ENCODE measurements at regions not wholly inside any gene's neighbourhood (a gene's known extent, or its start where the extent isn't known, plus 50 kb on each side); places are given as distances from the start of the nearest gene placed in this dataset.

DNA sequence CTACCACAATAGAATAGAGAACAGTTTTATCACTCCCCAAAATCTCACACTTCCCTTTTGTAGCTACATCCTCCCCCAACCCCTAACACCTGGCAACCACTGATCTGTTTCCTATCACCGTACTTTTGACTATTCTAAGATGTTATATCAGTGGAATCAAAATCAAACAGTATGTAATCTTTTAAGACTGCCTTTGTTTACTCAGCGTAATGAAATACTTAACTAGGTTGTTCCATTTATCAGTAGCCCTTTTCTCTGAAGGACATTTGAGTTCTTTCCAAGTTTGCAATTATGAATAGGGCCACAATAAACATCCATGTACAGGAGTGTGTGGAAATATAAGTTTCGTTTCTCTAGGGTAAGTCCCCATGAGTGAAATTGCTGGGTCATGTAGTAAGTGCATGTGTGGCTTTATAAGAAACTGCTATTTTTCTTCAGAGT, 372.3 kb downstream of the SV2B start:
- DNase-seq, result no peak

DNA sequence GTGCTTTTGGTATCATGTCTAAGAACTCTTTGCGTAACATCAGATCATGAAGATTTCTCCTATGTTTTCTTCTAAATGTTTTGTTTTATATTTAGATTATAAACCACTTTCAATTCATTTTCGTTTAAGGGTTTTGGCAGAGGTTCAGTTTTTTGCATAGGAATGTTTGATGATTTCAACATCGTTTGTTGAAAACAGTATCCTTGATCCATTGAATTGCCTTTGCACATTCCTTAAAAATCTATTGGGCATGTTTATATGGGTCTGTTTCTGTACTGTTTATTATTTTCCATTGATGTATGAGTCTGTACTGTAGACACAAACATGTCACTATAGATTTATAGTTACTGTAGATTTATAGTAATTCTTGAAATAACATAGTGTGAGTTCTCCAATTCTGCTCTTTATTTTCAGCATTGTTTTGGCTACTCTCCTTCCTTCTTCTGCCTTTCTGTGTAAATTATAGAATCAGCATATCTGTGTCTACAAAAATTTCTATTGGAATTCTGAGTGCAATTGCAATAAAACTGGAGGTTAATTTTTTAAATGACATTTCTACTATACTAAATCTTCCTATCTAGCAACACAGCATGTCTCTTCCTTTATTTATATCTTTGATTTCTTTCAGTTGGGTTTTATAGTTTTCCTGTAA, 374.0 kb downstream of the SV2B start:
- DNase-seq, result peak; percentile 27 to 39

DNA sequence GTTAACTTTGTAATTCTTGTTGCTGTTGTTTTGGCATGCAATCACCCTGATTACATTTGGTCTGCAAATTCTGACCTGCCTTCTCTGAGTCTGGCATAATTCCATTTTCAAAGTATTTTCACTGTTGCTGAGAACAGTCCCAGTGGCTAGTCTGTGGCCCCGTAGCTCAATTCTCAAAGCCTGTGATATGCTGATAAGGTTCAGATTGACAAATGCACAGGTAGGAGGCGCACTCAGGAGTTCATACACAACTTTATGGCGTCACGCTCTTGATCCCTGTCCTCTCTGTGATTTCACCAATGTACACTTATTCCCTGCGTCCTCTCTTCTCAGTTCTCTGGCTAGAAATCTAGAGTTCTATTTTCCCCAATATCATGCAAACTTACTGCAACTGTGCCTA, 376.6 kb upstream of the SLCO3A1 start:
- DNase-seq, result no peak

DNA sequence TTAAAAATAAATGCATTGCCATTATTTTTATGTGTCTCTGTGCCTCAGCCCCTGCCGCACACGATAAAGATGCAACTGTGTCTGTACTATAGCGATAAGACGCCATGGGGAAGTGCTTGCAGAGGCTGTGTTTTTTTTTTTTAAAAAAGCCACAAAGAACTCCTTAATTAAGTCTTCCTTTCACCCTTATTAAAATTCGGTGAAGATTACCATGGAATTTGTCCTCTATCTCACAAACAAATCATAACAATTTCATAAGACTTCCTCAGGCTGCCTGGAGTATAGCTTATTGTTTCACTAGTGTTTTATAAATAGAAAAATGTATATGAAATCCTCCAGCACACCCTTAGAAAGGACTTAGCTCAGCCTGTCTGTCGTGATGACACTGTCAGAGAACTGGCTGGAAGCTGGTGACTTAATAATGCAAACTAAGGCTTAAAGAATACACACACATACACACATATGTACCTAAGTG, 374.8 kb upstream of the SLCO3A1 start:
- no peak for DNase-seq

DNA sequence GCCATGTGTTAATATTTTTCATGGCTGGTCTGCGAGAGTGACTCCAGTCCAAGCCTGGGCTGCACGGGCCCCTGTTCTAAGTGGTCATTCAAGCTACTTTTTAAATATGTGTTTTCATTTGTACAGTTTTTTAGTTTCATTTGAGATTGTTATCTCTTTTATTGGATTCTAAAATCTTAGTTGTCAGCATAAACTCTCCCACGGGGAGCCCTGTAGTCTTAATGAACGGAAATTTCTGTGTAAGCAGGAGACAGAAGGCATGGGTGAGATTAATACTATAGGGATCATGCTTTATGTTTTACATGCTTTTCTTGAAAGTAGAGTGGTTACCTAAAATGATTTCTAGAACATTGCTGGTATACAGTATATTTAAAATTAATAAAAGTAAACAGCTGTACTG, 373.1 kb upstream of the SLCO3A1 start:
- DNase-seq, result no peak

DNA sequence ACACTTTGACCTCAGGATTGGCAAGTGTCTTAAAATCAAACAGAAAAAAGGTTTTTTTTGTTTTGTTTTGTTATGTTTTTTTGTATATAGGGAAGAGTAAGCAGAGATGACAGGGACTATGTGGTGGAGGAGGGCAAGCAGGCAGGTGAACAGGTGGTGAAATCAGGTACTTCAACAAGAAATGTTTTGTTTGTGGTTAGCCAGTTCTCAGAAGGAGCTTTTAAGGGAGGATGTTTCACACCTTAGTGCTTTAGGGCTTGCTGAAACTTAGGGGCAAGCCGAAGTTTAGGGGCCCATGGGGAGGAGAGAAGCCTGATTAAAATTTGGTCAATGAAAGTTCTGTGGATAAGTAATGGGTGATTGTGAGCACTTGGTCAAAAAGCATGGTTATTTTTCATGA, 370.7 kb upstream of the SLCO3A1 start:
- no peak for DNase-seq

DNA sequence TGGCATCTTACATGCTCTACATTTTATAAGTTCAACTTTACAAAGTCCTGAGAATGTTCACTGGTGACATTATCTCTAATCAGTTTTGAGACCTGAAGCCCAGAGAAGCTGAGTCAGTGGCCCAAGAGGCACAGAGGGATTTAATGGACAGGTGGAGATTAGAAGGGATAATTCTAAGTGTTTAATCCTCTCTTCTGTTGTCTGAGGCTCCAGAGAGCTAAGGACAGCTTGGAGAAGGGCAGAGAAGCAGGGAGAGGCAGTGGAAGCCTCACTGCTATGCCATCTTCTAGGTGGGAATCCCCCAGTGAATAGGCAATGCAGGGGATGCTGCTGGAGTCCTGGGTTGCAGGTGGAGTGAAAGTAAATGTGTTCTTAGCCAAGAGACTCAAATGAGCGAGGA, 369.4 kb upstream of the SLCO3A1 start:
- DNase-seq, result no peak

DNA sequence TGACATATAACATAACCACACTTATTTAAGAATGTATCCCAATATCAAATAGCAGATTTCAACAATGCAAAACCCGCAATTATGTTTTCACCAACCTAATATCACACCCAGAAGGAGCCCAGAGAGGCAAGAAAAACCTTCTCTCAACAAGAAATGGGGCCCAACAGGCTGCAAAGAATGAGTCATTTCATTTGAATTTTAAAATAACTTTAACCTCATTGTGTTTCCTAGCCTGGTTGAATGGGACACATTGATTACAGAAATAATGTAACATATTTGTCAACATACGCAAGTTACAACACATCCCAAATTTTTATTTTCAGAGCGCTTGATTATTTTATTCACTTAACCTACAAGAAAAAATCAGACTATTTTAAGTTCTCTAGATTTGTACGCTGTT, 365.1 kb upstream of the SLCO3A1 start:
- no peak for DNase-seq

DNA sequence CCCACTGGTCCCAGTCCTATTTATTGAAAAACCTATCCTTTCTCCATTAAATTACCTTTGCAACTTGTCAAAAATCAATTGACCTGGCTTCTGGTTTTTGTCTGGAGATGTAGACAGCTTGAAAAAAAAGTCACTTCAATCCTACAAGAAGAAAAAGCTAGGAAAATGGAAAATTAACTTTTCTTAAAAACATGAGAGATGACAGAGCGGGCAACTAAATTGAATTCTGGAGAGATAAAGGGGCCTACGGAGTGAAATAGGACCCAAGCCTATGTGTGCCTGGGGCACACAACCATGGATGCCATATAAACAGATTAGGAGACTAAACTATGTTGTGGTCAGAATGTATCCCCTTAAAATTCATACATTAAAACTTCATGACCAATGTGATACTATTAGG, 363.3 kb upstream of the SLCO3A1 start:
- DNase-seq, result no peak

DNA sequence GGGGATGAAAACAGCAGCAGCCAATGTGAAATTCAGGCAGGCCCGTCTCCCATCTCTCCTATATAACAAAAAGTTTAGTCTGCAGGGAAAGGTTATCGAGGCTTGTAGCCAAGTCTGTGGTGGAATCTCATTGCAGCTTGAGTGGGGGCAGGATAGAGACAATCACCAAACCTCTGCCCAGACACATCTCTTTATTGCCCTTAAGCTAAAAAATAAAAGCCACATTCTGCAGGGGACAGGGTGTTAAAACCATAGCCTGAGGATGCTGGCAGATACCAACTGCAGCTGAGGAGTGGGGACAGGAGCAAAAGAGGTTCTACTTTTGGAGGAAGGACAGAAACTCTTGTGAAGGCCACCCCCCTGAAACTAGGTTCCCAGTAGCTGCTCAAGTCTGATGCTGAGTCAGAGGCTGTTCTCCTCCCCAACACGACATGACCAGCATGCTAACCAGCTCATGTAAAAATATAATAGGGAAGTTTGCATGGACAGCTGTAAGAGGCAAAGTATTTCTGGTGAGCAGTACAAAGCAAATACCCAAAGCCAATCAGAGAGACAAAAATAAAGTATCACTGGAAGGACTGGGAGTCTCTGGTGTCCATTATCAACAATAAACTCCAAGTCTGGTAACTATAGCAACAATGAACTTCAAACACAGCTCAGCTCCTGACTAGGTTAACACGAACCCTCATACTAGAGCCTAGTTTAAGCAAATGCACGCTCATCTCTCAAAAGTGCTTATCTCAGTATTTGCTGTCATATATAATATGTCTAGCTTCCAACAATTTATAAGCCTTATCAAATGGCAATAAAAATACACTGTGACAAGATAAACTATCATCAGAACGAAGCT, 362.2 kb upstream of the SLCO3A1 start:
- no peak for DNase-seq

DNA sequence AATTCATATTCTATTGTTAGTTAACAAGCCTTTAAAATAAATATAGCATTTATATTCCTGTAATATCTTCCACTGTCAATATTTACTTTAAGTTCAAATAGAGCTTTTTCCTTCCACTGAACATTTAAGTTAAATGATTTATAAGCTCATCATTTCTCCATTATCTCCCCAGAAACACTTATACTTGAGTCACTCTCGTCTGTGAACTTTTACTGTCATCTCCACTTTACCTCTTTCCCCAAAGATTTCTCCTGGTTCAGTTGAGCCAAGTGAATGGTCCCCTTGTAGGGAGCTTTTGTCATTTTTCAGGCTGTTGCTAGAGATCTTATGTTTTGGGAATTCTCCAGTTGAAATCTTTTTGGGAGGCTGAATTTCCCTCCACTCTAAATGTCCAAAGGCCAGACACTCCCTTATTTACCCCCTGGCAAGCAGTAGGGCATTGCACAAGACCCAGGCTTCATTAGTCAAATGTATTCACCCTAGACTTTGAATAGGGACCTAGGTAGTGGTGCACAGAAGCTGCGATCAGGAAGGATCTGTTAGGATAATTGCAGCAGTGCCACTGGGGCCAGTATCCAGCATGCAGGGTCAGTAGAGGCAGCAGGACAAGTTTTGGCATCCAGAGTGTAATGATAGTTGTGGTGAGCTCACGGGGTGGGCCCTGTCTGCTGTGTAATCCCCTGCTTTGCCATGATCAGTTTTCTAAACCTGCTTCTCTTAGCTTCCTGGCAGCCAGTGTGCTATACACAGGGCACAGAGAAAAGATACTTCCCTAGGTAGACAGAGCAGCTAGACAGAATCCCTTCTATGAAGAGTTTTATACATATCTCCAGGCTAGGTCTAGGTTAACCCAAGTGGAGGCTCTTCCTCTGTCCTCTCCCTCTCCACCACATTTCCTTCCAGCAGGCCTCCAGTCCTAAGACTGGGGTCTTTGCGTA, 356.5 kb upstream of the SLCO3A1 start:
- no peak for DNase-seq

DNA sequence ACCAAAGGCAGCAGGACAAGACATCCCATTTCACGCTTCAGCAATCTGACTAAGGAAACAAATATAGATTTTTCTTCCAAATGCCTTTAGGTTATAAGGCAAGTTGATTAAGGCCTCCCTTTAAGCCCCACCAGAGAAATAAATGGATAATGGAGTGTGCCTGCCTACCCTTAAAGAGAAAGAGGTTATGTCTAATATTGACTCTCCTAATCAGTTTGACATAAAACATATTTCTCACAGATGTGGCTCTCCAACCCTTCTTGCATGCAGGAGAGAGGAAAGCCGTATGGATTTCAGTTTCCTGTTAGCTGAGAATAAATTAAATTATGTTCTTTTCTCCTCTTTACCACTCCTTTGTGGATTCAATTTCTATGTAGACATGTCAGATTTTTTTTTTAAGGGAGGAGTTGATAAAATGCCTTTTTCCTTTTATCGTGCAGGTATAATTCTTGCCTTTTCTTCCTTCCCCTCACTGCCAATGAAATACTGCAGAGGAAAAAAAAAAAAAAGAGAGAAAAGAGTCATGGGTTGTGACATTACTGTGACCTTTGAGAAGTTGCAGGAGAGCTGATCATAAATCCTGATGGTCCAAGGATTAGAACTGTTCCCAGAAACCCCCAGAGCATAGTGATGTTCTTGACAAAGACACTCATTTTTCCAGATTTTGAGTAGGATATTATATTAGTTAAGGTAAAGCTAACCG, 355.3 kb upstream of the SLCO3A1 start:
- no peak for DNase-seq

DNA sequence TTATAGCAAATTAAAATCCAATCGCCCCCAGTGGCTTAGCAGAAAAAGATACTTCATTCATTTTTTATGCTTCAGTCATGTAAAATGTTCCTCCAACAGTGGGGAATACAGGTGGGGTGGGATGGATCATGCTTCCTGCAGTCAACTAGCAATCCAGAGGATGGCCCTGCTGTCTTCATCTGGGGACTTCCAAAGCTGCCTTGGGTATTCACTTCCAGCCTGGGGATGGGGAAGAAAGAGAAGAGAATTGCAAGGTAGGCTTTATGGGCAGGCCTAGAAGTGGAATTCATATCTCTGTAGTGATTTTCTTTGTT, 354.8 kb upstream of the SLCO3A1 start:
- DNase-seq, result no peak

DNA sequence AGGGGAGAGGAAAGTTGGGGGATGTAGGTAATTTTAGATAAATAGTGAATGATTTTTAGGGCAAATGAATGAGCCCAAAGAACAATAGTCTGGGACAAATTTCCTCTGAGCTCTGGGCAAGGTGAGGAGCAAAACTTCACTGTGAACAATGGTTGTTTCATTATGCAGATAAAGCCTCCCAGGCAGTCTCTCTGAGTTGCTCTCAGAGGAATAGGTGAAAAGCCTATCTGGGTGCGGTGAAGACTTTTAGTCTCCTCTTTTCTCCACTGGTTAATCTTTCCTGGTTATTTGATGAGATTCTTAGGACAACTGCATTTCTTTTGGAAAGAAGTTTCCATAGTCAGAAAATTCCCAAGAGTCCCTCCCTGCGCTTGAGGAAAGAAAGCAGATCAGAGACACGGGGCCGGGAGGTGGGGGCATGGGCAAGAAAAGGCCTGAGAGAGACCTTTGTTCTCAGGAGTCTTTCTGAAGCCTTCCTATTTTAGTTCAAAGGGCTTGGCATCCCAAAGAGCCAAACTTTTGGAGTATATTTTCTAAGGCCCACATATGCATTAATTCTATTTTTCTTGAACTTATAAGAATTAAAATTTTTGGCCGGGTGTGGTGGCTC, 353.6 kb upstream of the SLCO3A1 start:
- no peak for DNase-seq

DNA sequence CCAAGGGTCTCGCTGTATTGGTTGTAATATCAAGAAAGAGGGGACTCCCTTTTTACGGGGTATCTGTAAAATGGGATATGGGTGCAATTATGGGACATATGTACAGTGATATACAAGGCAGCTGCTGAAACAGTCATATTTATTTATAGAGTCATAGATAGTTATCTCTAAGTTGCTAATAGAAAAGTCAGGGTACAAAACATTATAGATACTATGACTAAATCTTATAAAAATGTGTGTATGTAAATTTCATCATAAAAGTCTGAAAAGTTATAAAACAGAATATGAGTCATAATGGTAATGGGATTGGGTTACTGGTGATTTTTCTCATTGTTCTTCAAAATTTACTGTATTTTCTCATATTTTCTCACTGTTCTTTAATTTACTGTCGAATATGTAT, 344.9 kb upstream of the SLCO3A1 start:
- DNase-seq, result no peak

DNA sequence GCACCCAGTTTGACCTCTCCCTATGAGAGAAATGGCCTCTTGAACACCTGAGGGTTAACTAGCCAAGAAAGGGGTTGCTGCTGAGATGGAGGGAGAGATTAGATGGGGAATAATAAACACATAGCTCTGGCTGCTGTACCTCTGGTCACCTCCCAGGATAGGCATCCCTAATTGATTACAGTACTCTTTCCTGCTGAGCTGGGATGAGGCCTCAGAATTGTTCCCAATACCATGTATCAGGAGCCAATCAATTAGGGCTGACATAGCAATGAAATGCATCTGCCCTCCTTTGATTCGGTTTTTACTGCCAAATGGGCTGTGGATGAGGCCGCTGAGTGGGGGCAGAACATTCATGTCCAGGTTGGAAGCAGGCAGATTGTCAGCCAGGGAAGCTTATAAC, 339.4 kb upstream of the SLCO3A1 start:
- no peak for DNase-seq

DNA sequence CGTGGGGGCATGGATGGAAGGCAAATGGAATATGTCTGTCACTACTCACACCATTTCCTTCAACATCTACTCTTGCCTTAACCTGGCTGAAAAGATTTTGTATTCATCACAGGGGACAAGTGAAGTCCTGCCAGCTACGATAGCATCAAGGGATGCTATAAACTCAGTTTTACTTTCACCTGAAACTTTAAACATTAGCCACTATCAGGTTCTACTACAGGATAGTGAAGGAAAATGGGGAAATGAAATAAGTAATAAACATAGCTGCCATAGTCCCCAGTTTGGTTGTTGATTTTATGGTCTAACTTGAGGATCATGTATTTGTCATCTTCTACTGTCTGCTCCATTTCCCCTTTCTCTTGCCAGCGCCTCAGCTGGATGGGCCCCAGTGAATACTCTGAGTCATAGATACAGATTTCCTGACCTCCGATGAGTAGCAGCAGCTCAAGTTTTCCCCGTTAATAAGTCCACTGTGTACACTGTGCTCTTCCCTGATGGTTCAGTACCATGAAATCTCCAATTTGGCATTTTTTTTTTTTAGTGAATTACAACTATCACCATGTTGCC, 338.2 kb upstream of the SLCO3A1 start:
- DNase-seq, result no peak

DNA sequence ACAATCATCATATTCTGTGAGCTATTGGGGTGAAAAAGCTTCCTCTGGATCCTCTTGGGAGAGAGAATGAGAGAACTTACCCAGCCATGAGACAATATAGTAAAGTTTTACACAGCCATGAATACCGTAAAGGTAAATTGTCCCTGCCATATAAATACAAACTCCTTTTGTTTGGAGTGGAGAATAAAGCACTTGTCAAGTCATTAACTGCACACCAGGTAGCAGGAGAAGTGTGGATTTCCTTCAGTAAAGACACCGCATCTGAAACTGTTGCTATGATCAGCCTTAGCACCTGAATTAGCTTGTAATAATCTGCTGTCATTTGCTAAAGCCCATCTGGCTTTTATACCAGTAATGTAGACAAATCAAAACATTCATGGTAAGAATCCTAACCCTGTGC, 336.6 kb upstream of the SLCO3A1 start:
- DNase-seq, result no peak

DNA sequence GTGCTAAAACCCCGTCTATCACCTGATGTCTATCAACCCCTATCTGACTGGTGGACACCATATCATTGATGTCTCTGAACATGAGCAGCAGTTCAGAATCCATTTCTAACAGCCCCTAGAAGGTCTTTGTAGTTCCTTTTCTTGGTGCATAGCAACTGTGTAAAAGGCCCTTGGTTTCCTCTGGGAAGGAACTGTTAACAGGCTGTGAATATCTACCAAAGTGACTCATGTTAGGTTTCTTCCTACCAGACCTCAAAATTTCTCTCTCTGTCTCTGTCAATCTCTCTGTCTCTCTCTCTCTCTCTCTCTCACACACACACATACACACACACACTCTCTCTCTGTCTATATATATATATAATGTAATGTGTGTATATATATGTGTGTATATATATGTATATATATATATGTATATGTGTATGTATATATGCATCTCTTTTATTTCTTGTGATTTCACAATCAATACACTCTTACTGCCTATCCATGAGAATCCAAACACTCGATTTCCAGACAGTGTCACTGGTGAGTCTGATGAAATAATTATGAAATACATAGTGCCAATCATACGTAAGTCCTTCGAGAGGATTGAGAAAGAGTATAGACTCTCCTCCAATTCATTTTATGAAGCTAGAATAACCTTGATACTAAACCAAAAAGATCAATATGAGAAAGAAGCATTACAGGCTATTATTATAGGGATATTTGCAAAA, 335.9 kb upstream of the SLCO3A1 start:
- no peak for DNase-seq

DNA sequence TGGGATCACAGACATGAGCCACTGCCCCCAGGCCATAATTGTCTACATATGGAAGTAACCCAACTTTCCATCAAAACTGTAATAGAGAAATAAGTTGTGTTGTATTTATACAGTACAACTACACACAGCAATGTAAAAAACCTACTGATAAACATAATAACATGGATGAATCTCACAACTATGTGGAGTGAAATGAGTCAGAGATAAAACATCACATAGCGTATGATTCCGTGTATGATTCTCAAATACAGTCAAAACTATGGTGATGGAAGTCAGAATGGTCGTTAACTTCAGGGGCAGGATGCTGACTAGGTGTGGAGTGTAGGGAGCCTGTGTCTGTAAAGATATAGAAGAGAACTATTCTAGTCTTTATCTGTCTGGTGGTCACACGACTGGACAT, 332.7 kb upstream of the SLCO3A1 start:
- DNase-seq, result no peak

All from right lung (tissue), 2 donors.